ENCODE measurements at regions not wholly inside any gene's neighbourhood (a gene's known extent, or its start where the extent isn't known, plus 50 kb on each side); places are given as distances from the start of the nearest gene placed in this dataset.

GRCh38 chr1:232250838-232251237, 379.1 kb downstream of the SIPA1L2 start:
- peaks cover 35% of the 10 kb centered on the region for H3K4me1 ChIP-seq (ENCODE audit: control insufficient read depth, insufficient read depth, low read length)
- H3K9me3 ChIP-seq (ENCODE audit: control insufficient read depth, low read length), result no peaks in the 10 kb centered on the region
- H3K36me3 ChIP-seq (ENCODE audit: control insufficient read depth, insufficient read depth, low read length), result no peaks in the 10 kb centered on the region
- WGBS, 2 experiments, result 49 to 70% methylated on average over 3 of the region's 3 CpGs
- no peak overlapping the region for H3K4me3 ChIP-seq (ENCODE audit: insufficient read depth, low read depth, low read length)
- H3K27ac ChIP-seq (ENCODE audit: insufficient read depth, low read depth, low read length, poor library complexity, severe bottlenecking), result no peak overlapping the region
- H3K27me3 ChIP-seq (ENCODE audit: control insufficient read depth, insufficient read depth, low read length, poor library complexity, severe bottlenecking), result peaks cover 30% of the 10 kb centered on the region

- no peak overlapping the region for H3K4me3 ChIP-seq (ENCODE audit: insufficient read depth, low read depth, low read length)
- H3K36me3 ChIP-seq (ENCODE audit: control insufficient read depth, insufficient read depth, low read length), result no peaks in the 10 kb centered on the region
- no peak overlapping the region for H3K27ac ChIP-seq (ENCODE audit: insufficient read depth, low read depth, low read length, poor library complexity, severe bottlenecking)
- H3K4me1 ChIP-seq (ENCODE audit: control insufficient read depth, insufficient read depth, low read length), result peaks cover 35% of the 10 kb centered on the region
- no peaks in the 10 kb centered on the region for H3K9me3 ChIP-seq (ENCODE audit: control insufficient read depth, low read length)
- 72 to 79% methylated on average over 10 to 12 of the region's 13 CpGs for WGBS, 2 experiments
- peaks cover 27% of the 10 kb centered on the region for H3K27me3 ChIP-seq (ENCODE audit: control insufficient read depth, insufficient read depth, low read length, poor library complexity, severe bottlenecking)
Measured at GRCh38 chr1:232249861-232250777, 379.8 kb downstream of the SIPA1L2 start.

- Histone ChIP-seq H3K27me3 (ENCODE audit: control insufficient read depth, insufficient read depth, low read length, poor library complexity, severe bottlenecking) (peaks cover 19% of the 10 kb centered on the region), H3K36me3 (ENCODE audit: control insufficient read depth, insufficient read depth, low read length) (no peaks in the 10 kb centered on the region), H3K9me3 (ENCODE audit: control insufficient read depth, low read length) (no peaks in the 10 kb centered on the region), H3K4me1 (ENCODE audit: control insufficient read depth, insufficient read depth, low read length) (peaks cover 35% of the 10 kb centered on the region), H3K4me3 (ENCODE audit: insufficient read depth, low read depth, low read length) (no peak overlapping the region), H3K27ac (ENCODE audit: insufficient read depth, low read depth, low read length, poor library complexity, severe bottlenecking) (no peak overlapping the region)
- 84 to 93% methylated on average over 2 of the region's 2 CpGs for WGBS, 2 experiments
Measured at GRCh38 chr1:232249339-232249738, 380.6 kb downstream of the SIPA1L2 start.

- Histone ChIP-seq H3K9me3 (ENCODE audit: control insufficient read depth, low read length) (no peaks in the 10 kb centered on the region), H3K4me1 (ENCODE audit: control insufficient read depth, insufficient read depth, low read length) (peaks cover 35% of the 10 kb centered on the region), H3K36me3 (ENCODE audit: control insufficient read depth, insufficient read depth, low read length) (no peaks in the 10 kb centered on the region), H3K27ac (ENCODE audit: insufficient read depth, low read depth, low read length, poor library complexity, severe bottlenecking) (no peak overlapping the region), H3K27me3 (ENCODE audit: control insufficient read depth, insufficient read depth, low read length, poor library complexity, severe bottlenecking) (peaks cover 10% of the 10 kb centered on the region), H3K4me3 (ENCODE audit: insufficient read depth, low read depth, low read length) (no peak overlapping the region)
- 80 to 81% methylated on average over 5 of the region's 5 CpGs for WGBS, 2 experiments
Measured at GRCh38 chr1:232248276-232248820, 381.6 kb downstream of the SIPA1L2 start.

- H3K36me3 ChIP-seq (ENCODE audit: control insufficient read depth, insufficient read depth, low read length), result no peaks in the 10 kb centered on the region
- WGBS, 2 experiments, result 92 to 98% methylated on average over 3 of the region's 3 CpGs
- H3K9me3 ChIP-seq (ENCODE audit: control insufficient read depth, low read length), result no peaks in the 10 kb centered on the region
- H3K27ac ChIP-seq (ENCODE audit: insufficient read depth, low read depth, low read length, poor library complexity, severe bottlenecking), result no peak overlapping the region
- H3K4me3 ChIP-seq (ENCODE audit: insufficient read depth, low read depth, low read length), result no peak overlapping the region
- peaks cover 32% of the 10 kb centered on the region for H3K4me1 ChIP-seq (ENCODE audit: control insufficient read depth, insufficient read depth, low read length)
- peaks cover 6% of the 10 kb centered on the region for H3K27me3 ChIP-seq (ENCODE audit: control insufficient read depth, insufficient read depth, low read length, poor library complexity, severe bottlenecking)
Measured at GRCh38 chr1:232247669-232248068, 382.3 kb downstream of the SIPA1L2 start.

- 81 to 89% methylated on average over 1 of the region's 1 CpG for WGBS, 2 experiments
- peaks cover 13% of the 10 kb centered on the region for H3K4me1 ChIP-seq (ENCODE audit: control insufficient read depth, insufficient read depth, low read length)
- H3K27ac ChIP-seq (ENCODE audit: insufficient read depth, low read depth, low read length, poor library complexity, severe bottlenecking), result no peak overlapping the region
- H3K4me3 ChIP-seq (ENCODE audit: insufficient read depth, low read depth, low read length), result no peak overlapping the region
- no peaks in the 10 kb centered on the region for H3K36me3 ChIP-seq (ENCODE audit: control insufficient read depth, insufficient read depth, low read length)
- no peaks in the 10 kb centered on the region for H3K27me3 ChIP-seq (ENCODE audit: control insufficient read depth, insufficient read depth, low read length, poor library complexity, severe bottlenecking)
- H3K9me3 ChIP-seq (ENCODE audit: control insufficient read depth, low read length), result no peaks in the 10 kb centered on the region
Measured at GRCh38 chr1:232244426-232244825, 385.5 kb downstream of the SIPA1L2 start.

- Histone ChIP-seq H3K9me3 (ENCODE audit: control insufficient read depth, low read length) (no peaks in the 10 kb centered on the region), H3K4me3 (ENCODE audit: insufficient read depth, low read depth, low read length) (no peak overlapping the region), H3K36me3 (ENCODE audit: control insufficient read depth, insufficient read depth, low read length) (no peaks in the 10 kb centered on the region), H3K27me3 (ENCODE audit: control insufficient read depth, insufficient read depth, low read length, poor library complexity, severe bottlenecking) (no peaks in the 10 kb centered on the region), H3K4me1 (ENCODE audit: control insufficient read depth, insufficient read depth, low read length) (no peaks in the 10 kb centered on the region), H3K27ac (ENCODE audit: insufficient read depth, low read depth, low read length, poor library complexity, severe bottlenecking) (no peak overlapping the region)
- WGBS, 2 experiments, result 93 to 97% methylated on average over 6 of the region's 6 CpGs
Measured at GRCh38 chr1:232239998-232240397, 389.9 kb downstream of the SIPA1L2 start.

- Histone ChIP-seq H3K36me3 (ENCODE audit: control insufficient read depth, insufficient read depth, low read length) (no peaks in the 10 kb centered on the region), H3K27me3 (ENCODE audit: control insufficient read depth, insufficient read depth, low read length, poor library complexity, severe bottlenecking) (no peaks in the 10 kb centered on the region)
- 93 to 100% methylated on average over 2 to 3 of the region's 3 CpGs for WGBS, 2 experiments
Measured at GRCh38 chr1:232239522-232239921, 390.4 kb downstream of the SIPA1L2 start.

GRCh38 chr1:232238009-232238408, 391.9 kb downstream of the SIPA1L2 start:
- Histone ChIP-seq H3K36me3 (ENCODE audit: control insufficient read depth, insufficient read depth, low read length) (no peaks in the 10 kb centered on the region), H3K4me3 (ENCODE audit: insufficient read depth, low read depth, low read length) (no peak overlapping the region), H3K27ac (ENCODE audit: insufficient read depth, low read depth, low read length, poor library complexity, severe bottlenecking) (no peak overlapping the region), H3K9me3 (ENCODE audit: control insufficient read depth, low read length) (no peaks in the 10 kb centered on the region), H3K27me3 (ENCODE audit: control insufficient read depth, insufficient read depth, low read length, poor library complexity, severe bottlenecking) (no peaks in the 10 kb centered on the region), H3K4me1 (ENCODE audit: control insufficient read depth, insufficient read depth, low read length) (no peaks in the 10 kb centered on the region)
- WGBS, 2 experiments, result 94 to 98% methylated on average over 4 of the region's 4 CpGs

More at GRCh38 chr1:232239522-232239921, 390.4 kb downstream of the SIPA1L2 start:
- H3K9me3 ChIP-seq (ENCODE audit: control insufficient read depth, low read length), result no peaks in the 10 kb centered on the region
- no peaks in the 10 kb centered on the region for H3K4me1 ChIP-seq (ENCODE audit: control insufficient read depth, insufficient read depth, low read length)
- H3K4me3 ChIP-seq (ENCODE audit: insufficient read depth, low read depth, low read length), result no peak overlapping the region
- H3K27ac ChIP-seq (ENCODE audit: insufficient read depth, low read depth, low read length, poor library complexity, severe bottlenecking), result no peak overlapping the region

- peaks cover 4% of the 10 kb centered on the region for H3K27me3 ChIP-seq (ENCODE audit: control insufficient read depth, insufficient read depth, low read length, poor library complexity, severe bottlenecking)
- H3K4me1 ChIP-seq (ENCODE audit: control insufficient read depth, insufficient read depth, low read length), result peaks cover 26% of the 10 kb centered on the region
- WGBS, 2 experiments, result 23 to 28% methylated on average over 3 of the region's 3 CpGs
- no peaks in the 10 kb centered on the region for H3K36me3 ChIP-seq (ENCODE audit: control insufficient read depth, insufficient read depth, low read length)
- H3K9me3 ChIP-seq (ENCODE audit: control insufficient read depth, low read length), result no peaks in the 10 kb centered on the region
- H3K4me3 ChIP-seq (ENCODE audit: insufficient read depth, low read depth, low read length), result no peak overlapping the region
- no peak overlapping the region for H3K27ac ChIP-seq (ENCODE audit: insufficient read depth, low read depth, low read length, poor library complexity, severe bottlenecking)
Measured at GRCh38 chr1:232227306-232227705, 402.6 kb downstream of the SIPA1L2 start.
